ENCODE measurements at regions not wholly inside any gene's neighbourhood (a gene's known extent, or its start where the extent isn't known, plus 50 kb on each side); places are given as distances from the start of the nearest gene placed in this dataset.
"Not testable (repeated sequence)": the region's sequence is repeated elsewhere in the genome, so short reads cannot be mapped to it uniquely, and the experiment has no call there.

DNA sequence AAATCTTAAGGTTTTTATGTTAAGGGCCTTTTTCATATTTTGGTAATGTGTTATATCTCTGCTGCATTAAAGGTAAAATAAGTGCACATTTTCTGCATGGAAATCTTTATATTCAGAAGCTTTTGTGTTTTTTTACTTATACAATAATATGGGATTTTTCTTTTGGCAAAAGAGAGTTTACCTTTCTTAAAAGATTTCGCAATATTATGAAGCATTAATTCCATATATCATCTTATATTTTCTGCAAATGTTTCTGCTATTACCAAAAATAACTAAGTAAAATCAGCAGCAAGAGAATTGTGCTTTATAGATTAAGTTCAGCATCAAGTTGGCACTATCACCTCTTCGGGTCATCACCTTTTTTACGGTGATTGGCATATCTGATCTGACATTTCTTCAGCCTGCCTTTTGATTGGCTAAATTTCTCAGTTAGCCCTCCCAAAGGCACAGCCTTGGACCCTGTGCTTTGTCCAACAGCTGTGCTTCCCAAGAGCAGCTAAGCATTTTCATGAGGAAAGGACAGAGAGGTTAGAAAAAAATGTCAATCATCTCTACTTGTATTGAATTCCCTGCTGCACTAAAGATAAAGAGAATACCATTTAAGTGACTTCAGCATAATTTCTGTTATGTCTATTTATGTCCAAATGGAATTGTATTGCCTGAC is 767.1 kb upstream of the PRMT6 start:
- no peak for FAIRE-seq

DNA sequence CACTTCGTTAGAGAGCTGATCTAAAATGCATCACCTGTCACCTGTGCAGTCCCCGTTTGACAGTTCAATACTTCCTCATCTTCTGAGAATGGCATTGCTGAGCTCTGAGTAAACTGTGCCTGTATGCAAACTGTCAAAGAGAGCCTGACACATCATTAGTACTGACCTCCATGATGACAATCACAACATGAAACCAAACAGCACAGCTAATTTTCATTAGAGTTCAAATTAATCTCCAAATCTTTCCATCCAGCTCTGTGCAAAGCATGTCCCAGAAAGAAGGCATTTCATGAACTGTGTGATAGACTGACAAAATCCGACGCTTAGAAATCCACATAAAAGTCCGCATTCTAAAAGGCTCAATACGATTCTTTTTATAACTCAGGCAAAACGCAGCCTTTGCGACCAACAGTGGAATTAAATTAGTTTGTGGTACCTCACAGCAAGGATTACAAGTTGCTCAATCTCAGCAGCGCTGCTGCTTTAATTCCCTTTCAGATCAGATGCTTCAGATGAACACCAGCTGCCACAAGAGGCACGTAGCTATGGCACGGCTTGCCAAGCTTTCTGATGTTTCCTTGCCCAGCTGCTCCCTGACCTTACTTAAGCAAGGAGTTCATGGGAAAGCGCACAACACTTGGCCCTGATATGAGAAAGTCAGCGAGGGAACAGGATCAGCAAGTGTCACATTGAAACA is 765.5 kb upstream of the PRMT6 start:
- DNase-seq (ENCODE audit: insufficient read length, low spot score) (no peak), FAIRE-seq (no peak)

More for the DNA sequence above, 767.1 kb upstream of the PRMT6 start:
- no peak for DNase-seq (ENCODE audit: insufficient read length, low spot score)

DNA sequence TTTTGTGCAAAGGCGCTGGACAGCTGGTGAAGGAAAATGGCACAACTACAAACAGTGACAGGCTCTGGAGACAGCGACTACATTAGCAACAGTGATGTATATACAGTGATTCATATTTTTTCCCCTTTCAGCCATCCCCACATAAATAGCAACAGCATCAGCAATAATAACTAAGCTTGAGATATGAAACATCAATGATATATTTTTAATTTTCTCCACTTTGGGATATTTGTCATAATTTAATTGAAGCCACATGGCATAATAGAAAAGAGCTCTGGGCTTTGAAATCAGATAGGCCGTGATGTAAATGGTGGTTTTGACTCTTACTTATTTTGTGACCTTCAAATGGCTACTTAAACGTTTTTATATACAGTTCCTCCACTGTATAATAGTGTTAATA is 764.3 kb upstream of the PRMT6 start:
- DNase-seq (ENCODE audit: insufficient read length, low spot score) (no peak), FAIRE-seq (no peak)

DNA sequence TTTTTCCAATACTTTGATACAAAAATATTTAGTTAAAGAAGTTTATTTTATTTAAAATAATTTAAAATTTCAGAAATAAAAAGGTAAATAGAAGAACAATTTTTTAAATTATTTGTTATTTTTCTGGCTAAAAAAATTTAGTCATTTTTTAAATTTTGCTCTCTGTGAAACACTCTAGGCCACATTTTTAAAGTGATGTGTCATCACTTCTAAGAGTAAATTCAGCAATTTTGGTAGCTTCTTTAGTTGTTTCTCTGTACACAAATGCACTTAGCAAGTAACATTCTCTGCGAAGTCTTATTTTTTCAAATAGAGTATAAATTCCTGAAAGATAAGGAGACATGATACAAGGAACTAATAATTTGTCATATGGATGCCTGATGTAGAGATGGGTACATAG is 760.0 kb upstream of the PRMT6 start:
- FAIRE-seq (no peak), DNase-seq (ENCODE audit: insufficient read length, low spot score) (no peak)

GRCh38 chr1:106304106-106304505 is 752.4 kb upstream of the PRMT6 start:
- DNase-seq (ENCODE audit: insufficient read length, low spot score) (no peak), FAIRE-seq (no peak)

DNA sequence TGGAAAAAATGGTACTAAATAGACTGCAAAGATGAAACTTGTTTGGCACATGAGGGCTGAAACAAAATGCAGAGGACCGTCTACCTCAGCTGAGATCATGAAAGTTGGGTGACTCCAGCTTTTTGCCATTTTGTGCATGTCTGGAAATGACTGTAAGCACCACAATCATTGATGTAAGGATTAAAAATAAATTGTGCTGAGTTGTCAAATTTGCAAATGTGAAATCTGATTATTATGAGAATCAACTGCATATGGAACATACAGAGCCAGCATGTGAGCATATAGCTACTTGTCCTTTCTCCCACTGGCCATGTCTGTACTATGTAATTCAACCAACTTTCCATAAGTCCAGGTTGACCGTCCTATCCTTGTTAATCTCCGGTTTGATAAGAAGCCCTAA is 736.9 kb upstream of the PRMT6 start:
- no peak for FAIRE-seq
- DNase-seq (ENCODE audit: insufficient read length, low spot score): no peak

DNA sequence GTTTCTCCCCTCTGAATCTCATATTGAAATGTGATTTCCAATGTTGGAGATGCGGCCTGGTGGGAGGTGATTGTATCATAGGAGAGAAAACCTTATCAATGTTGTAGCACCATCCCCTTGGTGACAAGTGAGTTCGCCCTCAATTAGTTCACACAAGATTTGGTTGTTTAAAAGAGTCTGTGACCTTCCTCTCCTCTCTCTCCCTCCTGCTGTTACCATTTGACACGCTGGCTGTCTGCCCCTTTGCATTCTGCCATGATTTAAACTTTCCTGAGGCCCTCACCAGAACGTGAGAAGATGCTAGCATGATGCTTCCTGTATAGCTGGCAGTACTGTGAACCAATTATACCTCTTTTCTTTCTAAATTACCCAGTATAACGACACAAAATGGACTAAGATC is 730.9 kb upstream of the PRMT6 start:
- DNase-seq (ENCODE audit: insufficient read length, low spot score) (no peak), FAIRE-seq (no peak)

- DNase-seq (ENCODE audit: insufficient read length, low spot score) (no peak), FAIRE-seq (no peak)
Measured at GRCh38 chr1:106344494-106344893, 712.0 kb upstream of the PRMT6 start.

DNA sequence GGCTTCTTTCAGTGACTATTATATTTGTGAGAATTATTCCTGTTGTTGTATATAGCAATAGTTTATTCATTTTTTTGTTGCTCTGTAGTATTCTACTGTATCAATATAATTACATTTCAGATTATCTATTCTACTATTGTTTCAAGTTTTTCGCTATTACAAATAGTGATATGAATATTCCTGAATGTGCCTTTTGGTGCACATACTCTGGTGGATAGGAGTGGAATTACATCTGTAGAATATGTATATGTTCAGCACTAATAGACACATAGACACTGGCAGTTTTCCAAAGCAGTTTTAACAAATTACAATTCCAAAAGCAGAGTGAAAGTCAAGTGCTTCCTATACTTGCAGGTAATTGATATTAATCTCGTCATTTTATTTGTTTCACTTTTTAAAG is 696.2 kb upstream of the PRMT6 start:
- DNase-seq (ENCODE audit: insufficient read length, low spot score) (no peak), FAIRE-seq (no peak)

DNA sequence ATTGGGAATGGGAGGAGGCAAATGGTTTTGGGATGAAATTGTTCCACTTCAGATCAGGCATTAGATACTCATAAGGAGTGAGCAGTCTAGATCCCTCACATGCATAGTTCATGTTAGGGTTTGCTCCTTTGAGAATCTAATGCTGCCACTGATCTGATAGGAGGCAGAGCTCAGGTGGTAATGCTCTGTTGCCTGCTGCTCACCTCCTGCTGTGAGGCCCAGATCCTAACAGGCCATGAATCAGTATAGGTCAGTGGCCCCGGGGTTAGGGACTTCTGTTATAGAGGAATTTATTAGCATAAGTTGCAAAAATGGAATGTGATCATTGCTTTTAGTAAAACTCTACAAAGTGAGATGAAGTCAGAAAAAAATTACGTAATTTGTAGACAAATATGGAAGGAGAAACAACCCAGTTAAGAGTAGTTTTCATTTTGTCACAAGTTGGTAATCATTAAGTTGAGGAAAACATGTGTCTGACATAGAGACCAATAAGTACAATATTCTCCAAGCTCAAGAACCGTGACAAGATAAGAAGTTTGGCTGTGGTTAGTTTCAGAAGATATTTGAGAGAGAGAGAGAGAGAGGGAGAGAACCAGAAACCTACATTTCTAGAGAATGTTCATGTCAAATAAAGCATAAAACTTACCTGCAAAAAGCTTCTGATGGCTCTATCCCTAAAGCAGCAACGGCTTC is 689.7 kb upstream of the PRMT6 start:
- no peak for DNase-seq (ENCODE audit: insufficient read length, low spot score)
- no peak for FAIRE-seq

DNA sequence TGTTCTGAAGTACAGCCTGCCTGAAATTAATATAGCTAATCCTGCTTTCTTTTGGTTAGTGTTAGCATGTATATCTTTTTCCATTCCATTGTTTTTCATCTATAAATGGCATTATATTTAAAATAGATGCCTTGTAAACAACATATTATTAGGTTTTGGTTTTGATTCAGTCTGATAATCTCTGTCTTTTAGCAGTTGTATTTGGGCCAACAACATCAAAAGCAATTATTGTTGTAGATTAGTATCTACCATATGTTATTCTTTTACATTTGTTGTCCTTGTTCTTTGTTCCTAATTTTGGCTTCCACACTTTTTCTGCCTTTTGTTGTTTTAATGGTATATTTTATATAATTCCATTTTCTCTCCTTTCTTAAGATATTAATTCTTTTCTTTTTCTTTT is 678.2 kb upstream of the PRMT6 start:
- DNase-seq (ENCODE audit: insufficient read length, low spot score) (no peak), FAIRE-seq (no peak)

DNA sequence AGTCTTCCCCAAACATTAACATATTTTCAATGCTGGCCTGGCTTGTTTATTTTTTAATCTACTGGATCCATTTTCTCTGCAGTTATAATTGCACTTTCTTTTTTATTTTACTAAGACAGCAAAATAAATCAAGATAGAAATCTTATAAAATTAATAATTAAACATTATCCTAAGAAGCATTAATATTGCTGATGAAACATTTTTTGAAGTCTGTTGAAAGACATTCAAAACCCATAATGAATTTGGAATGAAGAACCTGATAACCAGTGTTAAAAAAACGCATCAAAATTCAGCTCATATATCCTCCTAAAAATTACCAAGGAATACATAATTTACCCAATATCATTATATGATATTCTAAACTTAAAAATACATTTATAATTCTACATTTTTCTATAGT is 675.7 kb upstream of the PRMT6 start:
- no peak for FAIRE-seq
- DNase-seq (ENCODE audit: insufficient read length, low spot score): no peak

- DNase-seq (ENCODE audit: insufficient read length, low spot score); FAIRE-seq: not testable (repeated sequence)
Measured at GRCh38 chr1:106389160-106389559, 667.3 kb upstream of the PRMT6 start.

DNA sequence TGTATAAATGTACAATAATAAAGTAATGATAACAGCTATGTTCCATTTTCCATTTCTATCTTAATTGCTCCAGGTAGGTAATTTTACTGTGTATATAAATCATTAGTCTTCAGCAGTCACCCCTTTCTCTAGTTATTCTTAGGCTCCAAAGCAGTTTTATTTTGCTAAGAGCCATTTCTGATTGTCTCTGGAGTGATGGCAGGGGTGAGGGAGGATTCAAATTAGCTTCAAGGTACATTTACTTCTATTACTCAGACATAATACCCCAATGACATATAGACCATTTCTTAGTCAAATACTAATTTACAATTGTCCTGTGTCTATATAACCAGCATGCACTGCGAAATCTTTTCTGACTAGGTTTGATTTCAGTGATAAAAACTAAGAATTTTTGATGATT is 663.4 kb upstream of the PRMT6 start:
- no peak for FAIRE-seq
- DNase-seq (ENCODE audit: insufficient read length, low spot score): no peak

GRCh38 chr1:106396020-106396419 is 660.5 kb upstream of the PRMT6 start:
- DNase-seq (ENCODE audit: insufficient read length, low spot score) (no peak), FAIRE-seq (no peak)

GRCh38 chr1:106398391-106398790 is 658.1 kb upstream of the PRMT6 start:
- DNase-seq (ENCODE audit: insufficient read length, low spot score) (no peak), FAIRE-seq (no peak)

GRCh38 chr1:106406114-106406513 is 650.4 kb upstream of the PRMT6 start:
- no peak for DNase-seq (ENCODE audit: insufficient read length, low spot score)
- FAIRE-seq: no peak

DNA sequence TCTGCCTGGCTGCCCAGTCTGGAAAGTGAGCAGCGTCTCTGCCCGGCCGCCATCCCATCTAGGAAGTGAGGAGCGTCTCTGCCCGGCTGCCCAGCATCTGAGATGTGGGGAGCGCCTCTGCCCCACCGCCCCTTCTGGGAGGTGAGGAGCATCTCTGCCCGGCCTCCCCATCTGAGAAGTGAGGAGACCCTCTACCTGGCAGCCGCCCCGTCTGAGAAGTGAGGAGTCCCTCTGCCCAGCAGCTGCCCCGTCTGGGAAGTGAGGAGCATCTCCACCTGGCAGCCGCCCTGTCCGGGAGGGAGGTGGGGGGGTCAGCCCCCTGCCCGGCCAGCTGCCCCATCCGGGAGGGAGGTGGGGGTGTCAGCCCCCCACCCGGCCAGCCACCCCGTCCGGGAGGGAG is 644.2 kb upstream of the PRMT6 start:
- not testable (repeated sequence) for FAIRE-seq; DNase-seq (ENCODE audit: insufficient read length, low spot score)

DNA sequence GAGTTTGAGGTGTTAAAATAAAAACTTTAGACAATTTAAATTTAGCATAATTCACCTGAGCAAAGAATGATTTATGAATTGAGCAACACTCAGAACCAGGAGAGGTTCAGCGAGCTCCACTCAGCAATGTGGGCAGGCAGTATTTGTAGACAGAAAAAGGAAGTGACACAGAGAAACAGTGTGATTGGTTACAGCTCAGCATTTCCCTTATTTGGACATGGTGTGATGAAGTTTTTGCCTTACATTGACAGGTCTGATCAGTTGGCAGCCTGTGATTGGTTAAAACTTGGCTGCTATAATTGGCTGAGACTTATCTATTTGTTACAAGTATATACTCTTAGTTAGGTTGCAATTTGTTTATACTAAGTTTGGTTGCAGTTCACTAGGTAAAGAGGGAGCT is 621.2 kb upstream of the PRMT6 start:
- FAIRE-seq: no peak
- no peak for DNase-seq (ENCODE audit: insufficient read length, low spot score)

DNA sequence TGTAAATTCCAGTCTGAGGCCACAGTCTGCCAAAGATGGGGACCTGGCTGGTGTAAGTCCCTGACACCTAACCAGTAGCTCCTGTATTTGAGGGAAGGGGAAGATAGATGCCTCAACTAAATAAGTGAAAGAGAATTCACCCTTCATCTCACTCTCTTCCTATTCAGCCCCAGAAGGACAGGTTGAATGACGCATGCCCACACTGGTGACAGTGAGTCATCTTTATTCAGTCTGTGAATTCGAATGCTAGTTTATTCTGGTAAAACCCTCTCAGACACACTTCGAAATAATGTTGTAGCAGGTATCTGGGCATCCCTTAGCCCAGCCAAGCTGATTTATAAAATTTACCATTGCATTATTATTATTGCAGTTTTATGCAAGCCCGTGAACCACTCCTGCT is 617.0 kb upstream of the PRMT6 start:
- DNase-seq (ENCODE audit: insufficient read length, low spot score) (no peak), FAIRE-seq (no peak)

DNA sequence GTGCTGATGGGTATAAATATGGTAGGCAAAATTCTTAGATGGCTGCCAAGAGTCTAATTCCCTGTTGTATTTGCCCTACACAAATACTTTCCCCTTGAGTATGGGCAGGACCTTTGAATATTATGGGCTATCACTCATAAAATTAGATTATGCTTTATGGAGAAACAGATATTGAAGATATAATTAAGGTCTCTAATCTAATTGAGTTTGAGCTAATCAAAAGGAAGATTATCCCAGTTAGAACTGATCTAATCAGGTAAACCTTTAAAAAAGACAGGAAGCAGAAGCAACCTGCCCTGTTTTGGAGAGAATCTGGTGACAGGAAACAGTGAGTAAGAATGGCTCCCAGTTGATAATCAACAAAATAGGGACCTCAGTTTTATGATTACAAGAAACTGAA is 609.0 kb upstream of the PRMT6 start:
- no peak for DNase-seq (ENCODE audit: insufficient read length, low spot score)
- FAIRE-seq: no peak

DNA sequence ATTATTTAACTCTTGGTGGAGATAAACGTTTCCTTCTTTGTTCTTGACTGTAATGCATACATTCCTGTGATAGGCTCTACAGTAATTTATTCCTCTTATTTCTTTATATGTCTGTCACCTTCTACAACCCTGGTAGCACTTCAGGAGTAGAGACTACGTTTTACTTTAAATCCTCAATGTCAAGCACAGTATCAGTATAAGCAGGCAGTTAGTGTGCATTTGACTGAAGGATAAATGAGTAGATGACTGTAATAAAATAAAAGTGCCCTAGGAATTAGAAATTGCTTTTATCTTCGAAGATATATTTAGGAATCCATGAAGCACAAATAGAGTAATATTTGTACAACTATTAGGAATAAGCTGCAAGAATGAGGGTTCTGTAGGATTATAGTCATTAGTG is 599.6 kb upstream of the PRMT6 start:
- no peak for FAIRE-seq
- no peak for DNase-seq (ENCODE audit: insufficient read length, low spot score)
